Cardiac muscle cell (in vitro differentiated cells and primary cell): ENCODE measurements at regions not wholly inside any gene's neighbourhood (a gene's known extent, or its start where the extent isn't known, plus 50 kb on each side); places are given as distances from the start of the nearest gene placed in this dataset.
A peak's percentile ranks its signal among the peaks of the same experiment; 100 is the strongest.
"Not testable (repeated sequence)": the region's sequence is repeated elsewhere in the genome, so short reads cannot be mapped to it uniquely, and the experiment has no call there.

Experiments
- DNase-seq, 2 donors: peaks; one replicate each; pipeline versions ENCODE4 v3.0.0 to v3.0.0-alpha.2; 2010 to 2017; ENCODE audit warnings: low read depth in 1 of 2, low spot score in 1 of 2
- H3K27ac ChIP-seq: fragments of 200-600 bp; sonication (generic); 2 replicates; pipeline ENCODE4 v1.5.1; 2016
- H3K27me3 ChIP-seq: fragments of 200-600 bp; sonication (generic); 2 replicates; pipeline ENCODE4 v1.6.0; 2016; ENCODE audit warnings: control low read depth
- H3K36me3 ChIP-seq: fragments of 200-600 bp; sonication (generic); 2 replicates; pipeline ENCODE4 v1.5.1; 2016; ENCODE audit warnings: control low read depth
- H3K4me1 ChIP-seq: fragments of 200-600 bp; sonication (generic); 2 replicates; pipeline ENCODE4 v1.8.1; 2017; ENCODE audit warnings: low read depth, mild to moderate bottlenecking, mixed run types
- H3K4me3 ChIP-seq: fragments of 200-600 bp; sonication (generic); 2 replicates; pipeline ENCODE4 v1.5.1; 2016; ENCODE audit warnings: mild to moderate bottlenecking
- H3K9me3 ChIP-seq: fragments of 200-600 bp; sonication (generic); 2 replicates; pipeline ENCODE4 v1.5.1; 2017; ENCODE audit warnings: low read depth, mild to moderate bottlenecking, control low read depth
- CTCF ChIP-seq: IDR thresholded peaks from 2 replicates; pipeline ENCODE4 v1.5.1; 2012; ENCODE audit warnings: low read depth, mild to moderate bottlenecking, low read length

- DNase-seq, H3K9me3 ChIP-seq: not testable (repeated sequence)
Observed at GRCh38 chr2:111509225-111509869, 374.6 kb downstream of the ANAPC1 start.

GRCh38 chr2:111510384-111510783, 373.6 kb downstream of the ANAPC1 start:
- H3K4me1 ChIP-seq, H3K27me3 ChIP-seq, H3K9me3 ChIP-seq, H3K27ac ChIP-seq, H3K36me3 ChIP-seq, DNase-seq, H3K4me3 ChIP-seq: not testable (repeated sequence)

More at GRCh38 chr2:111509225-111509869, 374.6 kb downstream of the ANAPC1 start:
- not testable (repeated sequence) for H3K4me1 ChIP-seq, H3K27me3 ChIP-seq, H3K4me3 ChIP-seq, H3K27ac ChIP-seq, H3K36me3 ChIP-seq

GRCh38 chr2:111511062-111511461, 372.9 kb downstream of the ANAPC1 start:
- H3K9me3 ChIP-seq, H3K27ac ChIP-seq, DNase-seq, H3K36me3 ChIP-seq, H3K4me3 ChIP-seq, H3K27me3 ChIP-seq, H3K4me1 ChIP-seq: not testable (repeated sequence)

GRCh38 chr2:111512378-111512777, 371.6 kb downstream of the ANAPC1 start:
- H3K4me3 ChIP-seq, H3K36me3 ChIP-seq, DNase-seq, H3K9me3 ChIP-seq, H3K27me3 ChIP-seq, H3K4me1 ChIP-seq, H3K27ac ChIP-seq: not testable (repeated sequence)

GRCh38 chr2:111514138-111514537, 369.9 kb downstream of the ANAPC1 start:
- H3K36me3 ChIP-seq, H3K27me3 ChIP-seq, H3K4me1 ChIP-seq, H3K9me3 ChIP-seq, DNase-seq, H3K27ac ChIP-seq, H3K4me3 ChIP-seq: not testable (repeated sequence)

- not testable (repeated sequence) for H3K27ac ChIP-seq, H3K36me3 ChIP-seq, H3K4me1 ChIP-seq, DNase-seq, H3K27me3 ChIP-seq, H3K4me3 ChIP-seq, H3K9me3 ChIP-seq
Observed at GRCh38 chr2:111517050-111517720, 366.8 kb downstream of the ANAPC1 start.

GRCh38 chr2:111517721-111518053, 366.3 kb downstream of the ANAPC1 start:
- not testable (repeated sequence) for H3K4me3 ChIP-seq, H3K36me3 ChIP-seq, H3K4me1 ChIP-seq, H3K27me3 ChIP-seq, DNase-seq, H3K9me3 ChIP-seq, H3K27ac ChIP-seq

GRCh38 chr2:111519071-111519470, 364.9 kb downstream of the ANAPC1 start:
- H3K27me3 ChIP-seq: no peaks in the 10 kb centered on the region
- no peak overlapping the region for H3K27ac ChIP-seq
- TF ChIP-seq CTCF: no peak
- H3K4me1 ChIP-seq: peaks cover 18% of the 10 kb centered on the region
- no peak for DNase-seq
- no peak overlapping the region for H3K4me3 ChIP-seq
- no peaks in the 10 kb centered on the region for H3K9me3 ChIP-seq
- no peaks in the 10 kb centered on the region for H3K36me3 ChIP-seq

GRCh38 chr2:111522231-111522768, 361.7 kb downstream of the ANAPC1 start:
- no peak for TF ChIP-seq CTCF
- H3K27ac ChIP-seq: no peak overlapping the region

More at GRCh38 chr2:111522231-111522768, 361.7 kb downstream of the ANAPC1 start:
- Histone ChIP-seq H3K36me3 (no peaks in the 10 kb centered on the region), H3K4me1 (peaks cover 27% of the 10 kb centered on the region), H3K9me3 (no peaks in the 10 kb centered on the region), H3K27me3 (no peaks in the 10 kb centered on the region), H3K4me3 (no peak overlapping the region)
- peak in 1 of 2 donors; percentile 60 for DNase-seq
